CD4-positive, alpha-beta T cell treated with Interleukin-17A for 1 hour (primary cell): ENCODE measurements at regions not wholly inside any gene's neighbourhood (a gene's known extent, or its start where the extent isn't known, plus 50 kb on each side); places are given as distances from the start of the nearest gene placed in this dataset.
"Not testable (repeated sequence)": the region's sequence is repeated elsewhere in the genome, so short reads cannot be mapped to it uniquely, and the experiment has no call there.

ENCODE experiments used
- DNase-seq: peaks from one replicate; pipeline ENCODE4 v3.0.0-alpha.2; 2020

GRCh38 chr15:58363118-58363517 is 68.7 kb upstream of the LIPC start:
- not testable (repeated sequence) for DNase-seq

- DNase-seq, result not testable (repeated sequence)
Observed at GRCh38 chr15:58363673-58364072, 68.1 kb upstream of the LIPC start.

GRCh38 chr15:58365098-58365497 is 66.7 kb upstream of the LIPC start:
- not testable (repeated sequence) for DNase-seq

- peak; percentile 62 for DNase-seq
Observed at GRCh38 chr15:58369261-58369701, 62.5 kb upstream of the LIPC start.

- no peak for DNase-seq
Observed at GRCh38 chr15:58369956-58370355, 61.8 kb upstream of the LIPC start.

- DNase-seq, result no peak
Observed at GRCh38 chr15:58374147-58374546, 57.6 kb upstream of the LIPC start.

GRCh38 chr15:58377193-58377592 is 54.6 kb upstream of the LIPC start:
- no peak for DNase-seq

GRCh38 chr15:58378241-58379085 is 53.3 kb upstream of the LIPC start:
- no peak for DNase-seq

GRCh38 chr15:58379454-58379853 is 52.3 kb upstream of the LIPC start:
- not testable (repeated sequence) for DNase-seq

- no peak for DNase-seq
Observed at GRCh38 chr15:58380280-58380945, 51.4 kb upstream of the LIPC start.

GRCh38 chr15:58381697-58382096 is 50.1 kb upstream of the LIPC start:
- DNase-seq, result no peak
